Smooth muscle cell (in vitro differentiated cells): ENCODE measurements at regions not wholly inside any gene's neighbourhood (a gene's known extent, or its start where the extent isn't known, plus 50 kb on each side); places are given as distances from the start of the nearest gene placed in this dataset.

Experiments used
- DNase-seq: peaks from one replicate; lab custom pipeline; 2025; ENCODE audit not compliant: unreplicated experiment; lab: John Stamatoyannopoulos, UW
- H2AFZ ChIP-seq: fragments of 200-600 bp; sonication (generic); 2 replicates; pipeline ENCODE4 v1.6.0; 2016; ENCODE audit warnings: antibody characterized with exemption, low read depth, mild to moderate bottlenecking
- H3F3A ChIP-seq: fragments of 200-600 bp; sonication (generic); 2 replicates; pipeline ENCODE4 v1.6.0; 2017; ENCODE audit warnings: antibody characterized with exemption, low read depth
- H3K27ac ChIP-seq: fragments of 200-600 bp; sonication (generic); 2 replicates; pipeline ENCODE4 v1.5.1; 2016; ENCODE audit warnings: low read depth, mild to moderate bottlenecking
- H3K27me3 ChIP-seq: fragments of 200-600 bp; sonication (generic); 2 replicates; pipeline ENCODE4 v1.6.1; 2016; ENCODE audit warnings: low read depth, mild to moderate bottlenecking
- H3K36me3 ChIP-seq: fragments of 200-600 bp; sonication (generic); 2 replicates; pipeline ENCODE4 v1.5.1; 2016; ENCODE audit warnings: low read depth
- H3K4me1 ChIP-seq: fragments of 200-600 bp; sonication (generic); 2 replicates; pipeline ENCODE4 v1.5.1; 2016; ENCODE audit warnings: low read depth
- H3K4me2 ChIP-seq: fragments of 200-600 bp; sonication (generic); 2 replicates; pipeline ENCODE4 v1.6.0; 2016; ENCODE audit warnings: mild to moderate bottlenecking
- H3K4me3 ChIP-seq: fragments of 200-600 bp; sonication (generic); 2 replicates; pipeline ENCODE4 v1.5.1; 2016; ENCODE audit warnings: mild to moderate bottlenecking
- H3K79me2 ChIP-seq: fragments of 200-600 bp; sonication (generic); 2 replicates; pipeline ENCODE4 v1.6.0; 2016; ENCODE audit warnings: low read depth, mild to moderate bottlenecking
- H3K9ac ChIP-seq: fragments of 200-600 bp; sonication (generic); 2 replicates; pipeline ENCODE4 v1.6.0; 2016; ENCODE audit warnings: low read depth
- H3K9me3 ChIP-seq: fragments of 200-600 bp; sonication (generic); replicated peaks from 2 replicates; pipeline ENCODE4 v1.5.1; 2016; ENCODE audit warnings: low read depth
- H4K20me1 ChIP-seq: fragments of 200-600 bp; sonication (generic); 2 replicates; pipeline ENCODE4 v1.6.0; 2016; ENCODE audit warnings: low read depth
- WGBS: methylation state at CpG from one replicate; pipeline ENCODE4 v1.1.7; 2016; ENCODE audit warnings: low lambda C conversion rate; 5-methylcytosine and 5-hydroxymethylcytosine counted together
- TF ChIP-seq, protein P1 (sequence below): fragments of 200-600 bp; sonication (generic); IDR thresholded peaks from 2 replicates; pipeline ENCODE4 v1.5.1; 2017; ENCODE audit warnings: borderline replicate concordance, mild to moderate bottlenecking, antibody characterized with exemption; ENCODE audit not compliant: insufficient read depth, poor library complexity, severe bottlenecking

DNA sequence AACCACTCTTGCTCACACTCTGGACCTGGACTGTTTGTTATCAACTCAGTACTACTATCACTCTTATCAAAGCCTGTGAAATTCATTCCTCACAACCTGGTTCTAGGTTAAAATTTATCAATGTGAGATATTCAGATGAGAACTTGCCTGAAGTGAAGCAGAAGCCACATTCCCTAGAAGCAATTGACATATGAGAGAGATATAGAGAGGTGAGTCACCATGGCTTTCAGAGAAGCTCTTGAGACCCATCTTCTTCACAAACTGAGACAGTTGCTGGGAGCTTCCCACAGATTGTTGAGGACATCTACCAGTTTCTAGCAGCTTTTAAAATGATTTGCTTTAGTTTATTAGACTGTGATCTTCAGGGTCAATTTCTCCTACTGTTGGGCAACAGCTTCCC lies 316.9 kb upstream of the TET2 start:
- no peaks in the 10 kb centered on the region for H4K20me1 ChIP-seq
- H3K9ac ChIP-seq = no peak overlapping the region
- no peaks in the 10 kb centered on the region for H3K27me3 ChIP-seq
- H3K4me1 ChIP-seq = no peaks in the 10 kb centered on the region
- H3K79me2 ChIP-seq = no peaks in the 10 kb centered on the region
- no peak overlapping the region for H3K4me2 ChIP-seq
- H3F3A ChIP-seq = no peaks in the 10 kb centered on the region
- TF ChIP-seq, protein P1, sequence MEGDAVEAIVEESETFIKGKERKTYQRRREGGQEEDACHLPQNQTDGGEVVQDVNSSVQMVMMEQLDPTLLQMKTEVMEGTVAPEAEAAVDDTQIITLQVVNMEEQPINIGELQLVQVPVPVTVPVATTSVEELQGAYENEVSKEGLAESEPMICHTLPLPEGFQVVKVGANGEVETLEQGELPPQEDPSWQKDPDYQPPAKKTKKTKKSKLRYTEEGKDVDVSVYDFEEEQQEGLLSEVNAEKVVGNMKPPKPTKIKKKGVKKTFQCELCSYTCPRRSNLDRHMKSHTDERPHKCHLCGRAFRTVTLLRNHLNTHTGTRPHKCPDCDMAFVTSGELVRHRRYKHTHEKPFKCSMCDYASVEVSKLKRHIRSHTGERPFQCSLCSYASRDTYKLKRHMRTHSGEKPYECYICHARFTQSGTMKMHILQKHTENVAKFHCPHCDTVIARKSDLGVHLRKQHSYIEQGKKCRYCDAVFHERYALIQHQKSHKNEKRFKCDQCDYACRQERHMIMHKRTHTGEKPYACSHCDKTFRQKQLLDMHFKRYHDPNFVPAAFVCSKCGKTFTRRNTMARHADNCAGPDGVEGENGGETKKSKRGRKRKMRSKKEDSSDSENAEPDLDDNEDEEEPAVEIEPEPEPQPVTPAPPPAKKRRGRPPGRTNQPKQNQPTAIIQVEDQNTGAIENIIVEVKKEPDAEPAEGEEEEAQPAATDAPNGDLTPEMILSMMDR = no peak
- no peaks in the 10 kb centered on the region for H3K9me3 ChIP-seq
- no peak overlapping the region for H3K4me3 ChIP-seq
- H3K36me3 ChIP-seq = no peaks in the 10 kb centered on the region
- H2AFZ ChIP-seq = no peak overlapping the region
- H3K27ac ChIP-seq = no peak overlapping the region
- DNase-seq = no peak

DNA sequence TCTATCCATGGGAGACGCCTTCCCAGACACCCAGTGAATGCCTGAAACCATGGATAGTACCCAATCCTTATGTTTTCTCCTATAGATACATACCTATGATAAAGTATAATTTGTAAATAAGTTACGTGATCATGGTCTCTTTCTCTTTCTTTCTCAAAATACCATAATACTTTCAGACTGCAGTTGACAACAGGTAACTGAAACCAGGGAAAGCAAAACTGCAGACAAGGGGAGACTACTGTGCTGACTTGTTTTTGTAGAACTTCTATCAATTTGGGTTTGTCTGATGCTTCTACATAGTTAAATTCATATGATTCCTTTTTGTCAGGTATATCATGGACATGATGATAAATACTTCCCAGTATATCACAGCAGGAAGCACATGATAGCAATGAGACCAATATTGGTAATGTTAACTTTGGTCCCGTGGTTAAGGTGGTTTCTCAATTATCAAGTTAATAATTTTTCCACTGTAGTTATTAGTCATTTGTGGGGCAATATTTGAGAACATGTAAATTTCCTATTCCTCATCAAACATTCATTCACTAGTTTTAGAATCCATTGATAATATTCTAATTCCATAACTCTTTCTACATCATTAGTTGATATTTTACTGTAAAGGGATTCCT lies 298.0 kb upstream of the TET2 start:
- no peak overlapping the region for H2AFZ ChIP-seq
- TF ChIP-seq, protein P1 = no peak
- H3K9me3 ChIP-seq = no peaks in the 10 kb centered on the region
- H3K4me1 ChIP-seq = no peaks in the 10 kb centered on the region
- WGBS = 90% methylated on average over 3 of the region's 3 CpGs
- no peaks in the 10 kb centered on the region for H3K27me3 ChIP-seq
- no peak overlapping the region for H3K4me2 ChIP-seq
- no peak for DNase-seq
- no peaks in the 10 kb centered on the region for H3K79me2 ChIP-seq
- no peaks in the 10 kb centered on the region for H3K36me3 ChIP-seq
- no peak overlapping the region for H3K27ac ChIP-seq
- H4K20me1 ChIP-seq = no peaks in the 10 kb centered on the region
- no peaks in the 10 kb centered on the region for H3F3A ChIP-seq
- no peak overlapping the region for H3K9ac ChIP-seq
- no peak overlapping the region for H3K4me3 ChIP-seq

DNA sequence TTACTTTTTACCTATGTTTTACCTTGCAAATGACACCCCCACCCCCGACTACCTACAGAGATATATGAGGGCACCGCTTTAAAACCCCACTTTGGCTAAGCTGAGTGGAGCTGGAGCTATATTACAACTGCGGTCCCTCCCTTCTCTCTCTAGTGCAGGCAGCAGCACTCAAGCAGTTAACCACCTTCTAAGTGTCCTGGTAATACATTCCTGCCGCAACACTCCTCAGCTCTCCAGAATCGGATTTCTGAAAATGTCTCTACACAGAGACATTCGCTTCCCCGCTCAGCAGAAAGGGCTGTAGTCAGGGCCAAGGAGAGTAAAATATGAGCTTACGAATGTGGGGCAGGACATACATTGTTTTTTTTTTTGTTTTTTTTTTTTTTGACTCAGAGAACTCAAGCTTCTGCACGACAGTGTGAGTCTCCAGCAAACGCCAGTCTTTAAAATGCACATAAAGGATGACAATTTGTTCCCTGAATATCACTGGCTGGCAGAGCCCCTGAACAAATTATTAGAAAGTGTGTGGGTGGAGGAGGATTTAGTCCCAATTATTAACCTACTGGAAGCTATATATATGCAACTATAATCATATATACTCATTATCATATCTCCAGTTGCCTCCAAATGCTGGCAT lies 287.0 kb upstream of the TET2 start:
- Histone ChIP-seq H3K9ac (no peak overlapping the region), H2AFZ (no peak overlapping the region)
- WGBS = 53% methylated on average over 10 of the region's 10 CpGs

More for the DNA sequence above, 287.0 kb upstream of the TET2 start:
- H3K9me3 ChIP-seq = no peaks in the 10 kb centered on the region
- TF ChIP-seq, protein P1 = no peak
- no peak for DNase-seq
- H3K4me2 ChIP-seq = no peak overlapping the region
- no peak overlapping the region for H3K27ac ChIP-seq
- peak overlapping the region; percentile 15 for H3K4me3 ChIP-seq
- no peaks in the 10 kb centered on the region for H3F3A ChIP-seq
- no peaks in the 10 kb centered on the region for H4K20me1 ChIP-seq
- H3K4me1 ChIP-seq = peaks cover 5% of the 10 kb centered on the region
- H3K79me2 ChIP-seq = no peaks in the 10 kb centered on the region
- no peaks in the 10 kb centered on the region for H3K27me3 ChIP-seq
- H3K36me3 ChIP-seq = no peaks in the 10 kb centered on the region
